HG03575 (cell line): ENCODE measurements at regions not wholly inside any gene's neighbourhood (a gene's known extent, or its start where the extent isn't known, plus 50 kb on each side); places are given as distances from the start of the nearest gene placed in this dataset.

ENCODE experiments used
- ATAC-seq: cut with Tn5 transposase; IDR thresholded peaks from one replicate; pipeline ENCODE4 v1.9.1; 2021; ENCODE audit not compliant: unreplicated experiment, insufficient number of reproducible peaks, low FRiP score; ENCODE audit errors: extremely low read depth

- no peak for ATAC-seq
Observed at GRCh38 chr3:23663246-23663645, 142.5 kb upstream of the UBE2E1 start.

DNA sequence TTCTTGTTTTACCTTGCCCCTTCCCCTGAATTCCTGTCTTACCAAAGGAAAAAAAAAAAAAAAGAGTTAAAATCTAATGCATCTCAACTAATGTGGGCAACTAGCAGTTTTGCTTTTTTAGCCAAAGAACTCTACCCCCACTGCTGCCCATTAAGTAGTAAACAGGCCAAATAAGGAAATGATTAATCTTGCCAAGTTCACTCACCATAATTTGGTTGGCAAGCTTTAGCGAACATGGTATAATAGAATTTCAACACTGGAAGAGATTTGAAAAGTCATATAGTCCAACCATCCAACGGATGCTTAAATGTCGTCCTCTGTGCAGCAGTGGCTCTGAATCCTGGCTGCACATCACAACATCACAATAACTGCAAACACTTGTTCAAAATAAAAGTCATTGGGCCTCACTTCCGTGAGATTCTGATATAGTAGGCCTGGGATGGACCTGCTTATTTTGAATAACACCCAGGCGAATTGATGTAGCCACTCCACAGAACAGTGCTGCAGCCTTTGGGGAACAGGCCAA lies 142.0 kb upstream of the UBE2E1 start:
- ATAC-seq = no peak

- ATAC-seq = no peak
Observed at GRCh38 chr3:23664459-23664858, 141.3 kb upstream of the UBE2E1 start.

- no peak for ATAC-seq
Observed at GRCh38 chr3:23665741-23666140, 140.0 kb upstream of the UBE2E1 start.

DNA sequence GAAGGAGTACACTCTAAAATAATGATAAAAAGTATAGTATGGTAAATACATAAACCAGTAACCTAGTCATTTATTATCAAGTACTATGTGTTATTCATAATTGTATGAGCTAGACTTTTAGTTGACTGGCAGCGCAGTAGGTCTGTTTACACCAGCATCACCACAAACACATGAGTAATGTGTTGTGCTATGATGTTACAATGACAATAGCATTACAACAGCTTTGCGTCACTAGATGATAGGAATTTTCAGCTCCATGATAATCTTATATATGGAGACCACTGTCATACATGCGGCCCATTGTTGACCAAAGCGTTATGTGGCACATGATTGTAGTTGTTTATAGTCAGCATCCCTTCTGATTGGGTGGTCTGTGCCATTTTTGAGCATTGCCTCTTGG lies 138.9 kb upstream of the UBE2E1 start:
- ATAC-seq = no peak

DNA sequence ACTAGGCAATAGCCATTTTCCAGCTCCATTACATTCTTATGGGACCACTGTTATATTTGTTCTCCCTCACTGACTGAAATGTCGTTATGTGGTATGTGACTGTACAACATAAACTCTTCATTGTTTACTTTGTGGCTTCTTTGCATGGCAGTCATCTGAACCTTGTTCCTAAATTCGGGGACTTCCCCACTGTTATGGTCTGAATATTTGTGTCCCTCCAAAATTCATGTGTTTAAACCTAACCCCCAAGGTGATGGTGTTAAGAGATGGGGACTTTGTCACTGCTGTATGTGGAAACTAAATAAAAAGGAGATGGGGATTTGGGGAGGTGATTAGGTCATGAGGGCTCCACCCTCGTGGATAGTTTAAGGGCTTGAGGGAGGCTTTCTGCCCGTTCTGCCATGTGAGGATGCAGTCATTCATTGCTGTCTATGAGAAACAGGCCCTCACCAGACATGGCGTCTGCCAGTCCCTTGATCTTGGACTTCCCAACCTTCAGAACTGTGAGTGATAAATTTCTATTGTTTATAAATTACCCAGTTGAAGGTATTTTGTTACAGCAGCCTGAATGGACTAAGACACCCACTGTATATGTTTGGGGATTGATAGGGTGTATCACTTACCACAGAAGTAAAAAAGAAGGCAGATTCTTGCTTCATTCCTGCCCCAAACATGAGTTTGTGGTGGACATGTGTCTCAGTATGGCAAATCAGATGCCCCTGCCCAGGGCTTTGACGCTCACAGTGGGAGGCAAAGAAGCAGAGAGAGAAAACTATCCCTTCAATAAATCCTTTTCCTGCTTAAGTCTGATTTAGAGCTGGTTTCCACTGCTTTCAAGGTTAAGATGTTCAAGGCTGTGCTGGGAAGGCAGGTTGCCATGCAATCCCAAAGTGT lies 138.0 kb upstream of the UBE2E1 start:
- ATAC-seq = no peak

DNA sequence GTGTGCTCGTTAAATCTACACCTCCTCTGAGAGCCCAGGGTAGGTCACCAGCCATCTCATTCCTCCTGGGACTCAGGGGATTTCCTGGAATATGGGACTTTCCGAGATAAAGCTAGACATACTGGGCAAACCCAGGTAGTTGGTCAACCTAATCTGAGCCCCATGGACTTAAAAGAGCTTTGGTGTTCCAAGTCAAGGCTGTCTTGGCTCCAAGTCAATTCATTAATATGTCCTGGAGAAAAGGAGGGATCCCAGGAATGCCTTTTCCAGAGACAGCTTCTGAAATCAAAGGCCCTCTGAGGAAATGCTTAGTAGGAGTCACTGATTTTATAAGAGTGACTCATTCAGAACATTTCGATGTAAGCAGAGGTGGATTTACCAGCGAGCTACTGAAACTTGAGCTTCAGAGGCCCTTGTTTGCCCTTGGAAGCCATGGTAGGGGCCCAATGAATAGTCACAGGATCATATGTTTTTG lies 137.3 kb upstream of the UBE2E1 start:
- ATAC-seq = no peak

DNA sequence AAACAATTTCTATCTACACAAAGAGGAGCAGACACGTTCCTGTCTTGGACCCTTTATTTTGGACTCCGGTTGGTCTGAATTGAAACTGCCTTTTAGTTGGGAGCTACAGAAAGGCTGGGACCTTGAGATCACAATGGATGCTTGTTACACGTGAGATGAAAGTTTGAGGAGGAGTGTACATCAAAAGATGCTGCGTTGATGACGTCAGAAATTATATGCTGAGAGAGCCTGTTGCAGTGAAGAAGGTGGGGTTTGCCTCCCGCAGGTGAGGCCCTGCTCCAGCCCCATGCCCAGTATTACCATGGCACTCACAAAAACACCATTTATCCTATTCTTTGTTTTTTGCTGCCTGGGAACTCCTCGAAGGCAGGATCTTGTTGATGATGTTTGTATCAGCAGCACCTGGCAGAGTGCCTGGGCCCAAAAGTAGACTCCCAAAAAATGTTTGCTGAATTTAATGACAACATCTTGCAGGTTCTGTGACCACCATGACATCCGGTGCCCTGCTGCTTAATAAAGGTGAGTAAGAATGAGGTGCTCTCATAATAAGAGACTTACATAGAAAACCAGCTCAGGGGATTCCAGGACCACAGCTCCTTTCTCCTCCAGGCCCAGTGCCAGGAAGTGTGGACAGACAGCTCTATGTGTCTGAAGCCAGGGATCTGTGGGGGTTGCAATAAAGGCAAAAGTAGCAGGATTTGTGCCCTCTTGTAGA lies 136.1 kb upstream of the UBE2E1 start:
- no peak for ATAC-seq

- ATAC-seq = no peak
Observed at GRCh38 chr3:23671851-23672589, 133.7 kb upstream of the UBE2E1 start.

GRCh38 chr3:23672628-23673027 lies 133.1 kb upstream of the UBE2E1 start:
- ATAC-seq = no peak

DNA sequence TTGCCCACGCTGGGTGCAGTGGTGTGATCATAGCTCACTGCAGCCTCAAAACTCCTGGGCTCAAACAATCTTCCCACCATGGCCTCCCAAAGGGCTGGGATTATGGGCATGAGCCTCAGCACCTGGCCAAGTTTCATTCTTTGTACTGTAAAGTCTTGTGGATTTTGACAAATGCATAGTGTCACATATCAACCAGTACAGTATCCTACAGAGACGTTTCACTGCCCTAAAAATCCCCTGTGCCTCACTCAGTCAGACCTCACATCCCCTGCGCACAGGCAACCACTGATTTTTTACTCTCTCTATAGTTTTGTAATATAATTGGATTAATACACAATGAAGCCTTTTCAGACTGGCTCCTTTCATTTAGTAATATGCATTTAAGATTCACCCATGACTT lies 130.7 kb upstream of the UBE2E1 start:
- no peak for ATAC-seq

DNA sequence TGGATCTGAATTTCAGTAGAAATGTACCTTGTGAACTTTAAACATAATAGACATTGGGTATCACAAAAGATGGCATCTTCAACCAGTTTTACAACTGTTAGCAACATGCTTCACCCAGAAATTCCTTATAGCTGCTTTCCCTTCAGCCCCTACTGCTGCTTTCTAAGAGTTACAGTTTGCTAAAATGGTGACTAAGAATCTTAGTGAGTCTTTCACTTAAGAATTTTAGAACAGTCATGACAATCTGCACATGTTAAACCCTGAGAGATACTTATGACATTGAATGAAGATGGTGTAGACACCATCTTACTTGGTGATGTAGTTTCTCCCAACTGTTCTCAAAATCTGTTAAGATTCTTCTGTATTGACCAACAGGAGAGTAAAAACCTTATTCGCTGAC lies 129.7 kb upstream of the UBE2E1 start:
- no peak for ATAC-seq

- ATAC-seq = no peak
Observed at GRCh38 chr3:23682646-23683045, 123.1 kb upstream of the UBE2E1 start.

- no peak for ATAC-seq
Observed at GRCh38 chr3:23685541-23686258, 120.1 kb upstream of the UBE2E1 start.

DNA sequence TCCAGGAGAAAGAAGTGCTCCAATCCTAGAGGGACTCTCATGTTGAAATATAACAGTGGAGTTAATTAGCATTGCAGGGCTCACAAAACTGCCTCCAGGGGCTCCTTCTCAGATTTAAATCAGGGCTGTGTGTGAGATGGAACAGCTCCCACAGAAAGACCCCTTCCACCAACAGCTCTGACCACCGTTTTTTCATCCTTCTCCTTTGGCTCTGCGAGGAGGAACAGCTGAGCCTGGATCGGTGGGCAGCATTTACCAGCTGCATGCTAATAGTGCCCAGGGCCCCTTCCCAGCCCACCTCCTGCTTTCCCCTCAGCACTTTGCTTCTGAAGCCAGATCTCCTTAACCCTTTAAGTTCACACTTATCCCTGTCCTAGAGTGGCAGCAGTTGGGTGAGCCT lies 119.2 kb upstream of the UBE2E1 start:
- ATAC-seq = no peak

DNA sequence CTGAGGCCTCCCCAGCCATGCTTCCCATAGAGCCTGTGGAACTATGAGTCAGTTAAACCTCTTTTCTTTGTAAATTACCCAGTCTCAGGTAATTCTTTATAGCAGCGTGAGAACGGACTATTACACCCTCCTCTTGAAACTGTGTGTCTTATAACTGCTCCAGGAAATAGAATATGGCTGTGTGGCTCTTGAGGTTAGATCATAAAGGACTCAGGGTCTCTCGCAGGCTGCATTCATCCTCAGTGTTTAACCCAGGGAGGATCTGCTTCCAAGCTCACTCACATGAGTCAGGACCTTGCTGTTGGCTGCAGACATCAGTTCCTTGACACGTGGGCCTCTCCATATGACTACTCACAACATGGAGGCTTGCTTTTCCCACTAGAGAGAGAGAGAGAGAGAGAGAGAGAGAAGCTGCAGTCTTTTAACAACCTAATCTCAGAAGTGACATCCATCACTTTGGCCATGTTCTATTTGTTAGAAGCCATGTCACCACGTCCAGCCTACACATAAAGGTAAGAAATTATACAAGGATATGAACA lies 114.3 kb upstream of the UBE2E1 start:
- ATAC-seq = no peak

DNA sequence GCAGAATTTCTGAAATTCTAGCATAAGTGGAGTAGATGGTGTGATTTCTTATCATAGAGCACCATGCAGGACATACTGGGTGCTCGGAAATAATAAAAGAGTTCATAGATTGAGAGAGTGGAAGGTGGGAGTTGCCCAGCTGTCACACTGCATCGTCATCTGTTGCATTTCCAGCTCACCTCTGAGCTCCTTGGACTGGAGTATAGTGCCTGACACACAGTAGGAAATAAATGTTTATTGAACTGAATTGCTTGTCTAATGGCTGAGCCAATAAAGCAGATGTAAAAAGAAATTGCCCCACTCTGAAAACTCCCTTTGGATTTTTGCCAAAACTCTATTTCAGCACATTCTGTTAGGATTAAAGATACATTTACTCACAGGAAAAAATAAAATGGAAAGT lies 108.9 kb upstream of the UBE2E1 start:
- no peak for ATAC-seq

DNA sequence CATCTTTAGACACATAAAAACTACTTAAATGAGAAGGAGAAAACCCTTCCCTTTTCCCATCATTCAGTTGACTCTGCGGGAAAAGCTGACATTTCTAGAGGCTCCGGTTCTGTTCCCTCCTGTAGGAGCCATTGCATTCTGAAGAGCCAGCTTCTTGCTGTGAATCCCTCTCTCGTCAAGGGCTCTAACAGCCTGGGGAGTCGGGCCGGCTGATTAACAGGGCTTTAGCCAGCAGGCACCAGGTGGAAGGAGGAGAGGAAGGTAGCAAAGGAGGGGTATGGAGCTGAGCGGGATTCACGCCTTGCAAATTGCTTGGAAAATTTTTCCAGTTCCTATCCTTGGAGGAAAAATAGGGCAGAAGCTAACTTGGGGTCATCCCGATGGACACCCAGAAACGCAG lies 108.3 kb upstream of the UBE2E1 start:
- no peak for ATAC-seq
